ENCODE measurements at regions not wholly inside any gene's neighbourhood (a gene's known extent, or its start where the extent isn't known, plus 50 kb on each side); places are given as distances from the start of the nearest gene placed in this dataset.

DNA sequence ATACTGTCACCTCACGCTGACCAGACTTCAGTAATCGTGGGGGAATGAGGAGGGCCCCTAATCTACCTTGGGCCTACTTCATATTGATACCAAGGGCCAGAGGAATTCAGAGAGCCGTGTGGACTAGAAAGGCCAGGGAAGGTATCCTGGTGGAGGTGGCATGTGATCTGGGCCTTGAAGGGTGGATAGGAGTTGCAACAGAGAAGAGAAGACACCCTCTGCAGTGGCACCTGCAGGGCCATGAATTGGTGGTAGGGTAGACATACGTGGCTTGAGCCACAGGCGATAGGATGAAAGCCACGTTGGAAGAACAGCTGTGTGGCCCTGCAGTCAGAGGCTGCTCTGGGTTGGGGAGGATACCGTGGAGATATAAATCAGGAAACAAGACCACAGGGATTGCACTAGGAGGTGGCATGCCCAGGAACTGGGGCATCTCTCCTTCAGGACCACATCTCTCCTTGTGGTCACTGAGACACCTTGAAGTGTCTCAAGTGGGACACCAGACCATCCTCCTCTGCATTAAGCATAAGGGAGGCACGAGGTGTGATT, 141.4 kb downstream of the CYP26B1 start:
- no peaks in the 10 kb centered on the region for H3K27me3 ChIP-seq
- H3K4me3 ChIP-seq, result no peak overlapping the region
- no peak overlapping the region for H3K27ac ChIP-seq
- no peak for ATAC-seq
- TF ChIP-seq POLR2A (IDR thresholded peaks at IDR 0.05), result no peak
- TF ChIP-seq, protein P1, sequence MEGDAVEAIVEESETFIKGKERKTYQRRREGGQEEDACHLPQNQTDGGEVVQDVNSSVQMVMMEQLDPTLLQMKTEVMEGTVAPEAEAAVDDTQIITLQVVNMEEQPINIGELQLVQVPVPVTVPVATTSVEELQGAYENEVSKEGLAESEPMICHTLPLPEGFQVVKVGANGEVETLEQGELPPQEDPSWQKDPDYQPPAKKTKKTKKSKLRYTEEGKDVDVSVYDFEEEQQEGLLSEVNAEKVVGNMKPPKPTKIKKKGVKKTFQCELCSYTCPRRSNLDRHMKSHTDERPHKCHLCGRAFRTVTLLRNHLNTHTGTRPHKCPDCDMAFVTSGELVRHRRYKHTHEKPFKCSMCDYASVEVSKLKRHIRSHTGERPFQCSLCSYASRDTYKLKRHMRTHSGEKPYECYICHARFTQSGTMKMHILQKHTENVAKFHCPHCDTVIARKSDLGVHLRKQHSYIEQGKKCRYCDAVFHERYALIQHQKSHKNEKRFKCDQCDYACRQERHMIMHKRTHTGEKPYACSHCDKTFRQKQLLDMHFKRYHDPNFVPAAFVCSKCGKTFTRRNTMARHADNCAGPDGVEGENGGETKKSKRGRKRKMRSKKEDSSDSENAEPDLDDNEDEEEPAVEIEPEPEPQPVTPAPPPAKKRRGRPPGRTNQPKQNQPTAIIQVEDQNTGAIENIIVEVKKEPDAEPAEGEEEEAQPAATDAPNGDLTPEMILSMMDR (IDR thresholded peaks at IDR 0.05), result no peak
- H3K9me3 ChIP-seq, result no peaks in the 10 kb centered on the region
- H3K4me1 ChIP-seq, result no peaks in the 10 kb centered on the region
- H3K36me3 ChIP-seq, result no peaks in the 10 kb centered on the region
- intact Hi-C loops (cut with DNase I), result no loop called here
- DNase-seq, result no peak
- 71% methylated on average over 5 of the region's 8 CpGs for WGBS (ENCODE audit: insufficient coverage, low coverage, low lambda C conversion rate, missing lambda C conversion rate)

DNA sequence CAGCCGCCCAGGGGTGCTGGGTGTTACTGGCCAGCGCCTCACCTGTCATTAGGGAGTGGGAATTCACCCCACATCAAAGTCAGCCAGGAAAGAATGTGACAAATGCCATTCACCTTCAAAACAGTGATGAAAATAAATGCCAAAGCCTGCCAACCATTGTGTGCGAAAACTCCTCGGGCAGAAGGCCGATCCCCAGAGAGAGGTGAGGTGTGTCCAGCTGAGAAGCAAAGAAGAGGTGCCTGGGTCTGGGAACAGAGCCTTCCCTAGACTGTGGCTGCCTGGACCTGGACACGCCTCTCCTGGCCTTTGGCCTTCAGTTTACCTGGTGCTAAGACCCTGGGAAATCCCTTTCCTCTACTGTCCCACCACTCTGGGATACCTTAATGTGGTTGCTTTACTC, 142.7 kb downstream of the CYP26B1 start:
- Histone ChIP-seq H3K4me1 (no peaks in the 10 kb centered on the region), H3K4me3 (no peak overlapping the region), H3K36me3 (no peaks in the 10 kb centered on the region), H3K9me3 (no peaks in the 10 kb centered on the region), H3K27ac (no peak overlapping the region), H3K27me3 (no peaks in the 10 kb centered on the region)
- WGBS (ENCODE audit: insufficient coverage, low coverage, low lambda C conversion rate, missing lambda C conversion rate), result 80% methylated on average over 4 of the region's 6 CpGs
- intact Hi-C loops (cut with DNase I), result no loop called here
- ATAC-seq (no peak), DNase-seq (no peak)
- TF ChIP-seq, protein P1 (IDR thresholded peaks at IDR 0.05), result no peak
- TF ChIP-seq POLR2A (IDR thresholded peaks at IDR 0.05), result no peak

DNA sequence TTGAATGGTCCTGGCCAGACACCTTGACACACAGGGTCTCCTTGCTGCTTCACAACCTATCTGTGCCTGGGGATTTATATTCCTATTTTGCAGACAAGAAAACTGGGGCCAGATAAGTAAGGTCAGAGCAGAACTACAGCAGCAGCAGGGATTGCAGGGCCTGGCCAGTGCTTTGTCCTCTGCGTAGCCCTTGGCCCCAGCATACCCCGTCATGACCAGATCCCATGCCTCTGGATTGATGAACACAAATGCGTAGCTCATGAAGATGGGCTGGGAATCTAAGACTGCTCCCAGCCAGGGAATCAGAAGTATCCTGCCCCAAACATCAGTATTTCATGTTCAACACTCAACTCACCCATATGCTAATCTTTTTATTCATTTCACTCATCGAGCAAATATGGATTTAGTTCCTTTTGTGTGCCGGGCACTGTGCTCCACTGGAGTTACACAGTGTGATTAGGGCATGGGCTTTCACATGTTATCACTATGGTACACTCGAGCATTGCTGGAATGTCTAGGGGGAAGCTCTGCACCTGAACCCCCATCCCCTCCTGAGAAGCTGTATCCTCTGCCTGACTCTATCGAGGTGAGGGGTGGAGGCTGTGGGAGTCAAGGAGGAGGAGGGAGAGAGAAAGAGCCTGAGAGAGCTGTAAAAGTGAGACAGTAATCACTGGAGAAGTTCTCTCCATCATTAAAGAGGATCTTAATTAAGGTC, 143.3 kb downstream of the CYP26B1 start:
- H3K9me3 ChIP-seq, result no peaks in the 10 kb centered on the region
- H3K4me1 ChIP-seq, result no peaks in the 10 kb centered on the region
- TF ChIP-seq POLR2A (IDR thresholded peaks at IDR 0.05), result no peak
- TF ChIP-seq, protein P1 (IDR thresholded peaks at IDR 0.05), result no peak
- no peak overlapping the region for H3K4me3 ChIP-seq
- 65% methylated on average over 7 of the region's 7 CpGs for WGBS (ENCODE audit: insufficient coverage, low coverage, low lambda C conversion rate, missing lambda C conversion rate)
- intact Hi-C loops (cut with DNase I), result no loop called here
- DNase-seq (no peak), ATAC-seq (no peak)
- no peak overlapping the region for H3K27ac ChIP-seq
- H3K36me3 ChIP-seq, result no peaks in the 10 kb centered on the region
- H3K27me3 ChIP-seq, result no peaks in the 10 kb centered on the region

DNA sequence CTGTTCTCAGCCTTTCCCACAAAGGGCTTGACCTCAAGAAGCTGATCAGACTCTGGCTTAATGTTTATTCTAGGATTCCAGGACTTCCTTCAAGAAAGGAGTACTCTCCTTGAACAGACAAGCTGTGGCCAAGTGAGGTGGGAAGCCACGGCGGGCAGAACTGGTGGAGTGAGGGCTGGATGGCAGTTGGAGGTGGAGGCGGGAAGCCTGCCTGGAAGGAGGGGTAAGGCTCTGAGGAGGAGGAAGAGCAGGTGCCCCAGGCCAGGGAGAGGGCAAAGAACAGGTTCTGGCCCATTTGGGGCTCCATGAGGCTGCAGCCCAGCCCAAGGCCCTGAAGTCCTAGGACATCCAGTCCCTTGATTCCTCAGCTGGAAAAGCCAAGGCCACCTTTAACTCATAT, 143.9 kb downstream of the CYP26B1 start:
- no peak for TF ChIP-seq POLR2A (IDR thresholded peaks at IDR 0.05)

DNA sequence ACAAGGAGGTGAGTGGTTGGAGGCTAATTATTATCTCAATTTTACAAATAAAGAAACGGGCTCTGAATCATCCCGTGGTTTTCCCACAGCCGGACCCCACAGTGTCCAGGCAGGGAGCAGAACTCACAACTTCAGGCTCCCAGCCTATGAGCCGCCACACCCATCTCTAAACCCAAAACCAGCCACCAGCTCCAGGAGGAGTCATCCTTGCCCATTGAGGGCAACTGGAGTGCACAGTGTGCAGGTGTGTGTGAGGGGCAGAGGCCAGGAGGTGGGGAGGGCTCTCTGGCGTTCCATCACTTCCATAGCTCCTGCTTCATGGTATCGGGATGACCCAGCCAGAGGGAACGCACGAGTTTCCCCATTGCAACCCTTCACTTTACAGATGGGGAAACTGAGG, 144.5 kb downstream of the CYP26B1 start:
- Histone ChIP-seq H3K4me3 (no peak overlapping the region), H3K36me3 (no peaks in the 10 kb centered on the region), H3K4me1 (no peaks in the 10 kb centered on the region), H3K9me3 (no peaks in the 10 kb centered on the region), H3K27me3 (no peaks in the 10 kb centered on the region), H3K27ac (no peak overlapping the region)
- TF ChIP-seq POLR2A (IDR thresholded peaks at IDR 0.05), result no peak
- TF ChIP-seq, protein P1 (IDR thresholded peaks at IDR 0.05), result no peak
- no peak for ATAC-seq
- WGBS (ENCODE audit: insufficient coverage, low coverage, low lambda C conversion rate, missing lambda C conversion rate), result 69% methylated on average over 3 of the region's 8 CpGs
- intact Hi-C loops (cut with DNase I), result no loop called here
- no peak for DNase-seq

More for the DNA sequence above, 143.9 kb downstream of the CYP26B1 start:
- no peak overlapping the region for H3K27ac ChIP-seq
- no peak for ATAC-seq
- H3K4me3 ChIP-seq, result no peak overlapping the region
- no peaks in the 10 kb centered on the region for H3K27me3 ChIP-seq
- H3K9me3 ChIP-seq, result no peaks in the 10 kb centered on the region
- DNase-seq, result no peak
- H3K4me1 ChIP-seq, result no peaks in the 10 kb centered on the region
- intact Hi-C loops (cut with DNase I), result no loop called here
- no peaks in the 10 kb centered on the region for H3K36me3 ChIP-seq
- WGBS (ENCODE audit: insufficient coverage, low coverage, low lambda C conversion rate, missing lambda C conversion rate), result 64% methylated on average over 2 of the region's 3 CpGs
